ENCODE measurements at regions not wholly inside any gene's neighbourhood (a gene's known extent, or its start where the extent isn't known, plus 50 kb on each side); places are given as distances from the start of the nearest gene placed in this dataset.
A peak's percentile ranks its signal among the peaks of the same experiment; 100 is the strongest.
"Not testable (repeated sequence)": the region's sequence is repeated elsewhere in the genome, so short reads cannot be mapped to it uniquely, and the experiment has no call there.

DNA sequence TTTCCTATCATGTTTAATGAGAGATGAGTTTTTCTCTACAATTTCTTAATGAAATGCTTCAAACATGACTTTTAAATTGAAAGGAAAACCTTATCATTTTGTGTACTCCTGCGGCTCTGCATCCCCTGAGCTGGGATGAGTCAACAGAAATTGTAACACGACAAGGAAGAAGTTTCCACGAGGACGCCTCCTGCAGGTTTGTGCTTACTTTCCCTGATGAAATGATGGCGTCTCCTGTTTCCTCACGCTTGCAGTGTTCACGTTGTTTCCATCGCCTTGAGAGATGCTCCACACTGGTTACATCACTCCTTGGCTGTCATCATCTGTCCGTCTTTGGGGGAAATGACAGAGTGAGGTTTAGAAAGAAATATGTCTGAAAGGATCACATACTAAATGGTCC is 233.7 kb upstream of the ZFP64 start:
- DNase-seq = no peak

DNA sequence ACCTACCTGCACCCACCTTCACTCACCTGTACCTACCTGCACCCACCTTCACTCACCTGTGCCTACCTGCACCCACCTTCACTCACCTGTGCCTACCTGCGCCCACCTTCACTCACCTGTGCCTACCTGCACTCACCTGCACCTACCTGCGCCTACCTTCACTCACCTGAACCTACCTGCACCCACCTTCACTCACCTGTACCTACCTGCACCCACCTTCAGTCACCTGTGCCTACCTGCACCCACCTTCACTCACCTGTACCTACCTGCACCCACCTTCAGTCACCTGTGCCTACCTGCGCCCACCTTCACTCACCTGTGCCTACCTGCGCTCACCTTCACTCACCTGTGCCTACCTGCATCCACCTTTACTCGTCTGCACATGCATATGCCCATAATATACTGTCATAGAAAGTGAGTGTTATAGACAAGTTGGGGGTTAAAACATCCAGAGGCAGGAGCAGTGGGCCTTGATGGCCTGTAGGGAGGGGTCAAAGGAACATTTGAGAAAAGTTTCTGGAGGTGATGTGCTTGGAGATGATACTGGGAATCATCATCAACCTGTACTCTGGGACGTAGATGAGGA is 232.9 kb upstream of the ZFP64 start:
- not testable (repeated sequence) for DNase-seq

GRCh38 chr20:52423536-52424140 is 232.1 kb upstream of the ZFP64 start:
- not testable (repeated sequence) for DNase-seq

DNA sequence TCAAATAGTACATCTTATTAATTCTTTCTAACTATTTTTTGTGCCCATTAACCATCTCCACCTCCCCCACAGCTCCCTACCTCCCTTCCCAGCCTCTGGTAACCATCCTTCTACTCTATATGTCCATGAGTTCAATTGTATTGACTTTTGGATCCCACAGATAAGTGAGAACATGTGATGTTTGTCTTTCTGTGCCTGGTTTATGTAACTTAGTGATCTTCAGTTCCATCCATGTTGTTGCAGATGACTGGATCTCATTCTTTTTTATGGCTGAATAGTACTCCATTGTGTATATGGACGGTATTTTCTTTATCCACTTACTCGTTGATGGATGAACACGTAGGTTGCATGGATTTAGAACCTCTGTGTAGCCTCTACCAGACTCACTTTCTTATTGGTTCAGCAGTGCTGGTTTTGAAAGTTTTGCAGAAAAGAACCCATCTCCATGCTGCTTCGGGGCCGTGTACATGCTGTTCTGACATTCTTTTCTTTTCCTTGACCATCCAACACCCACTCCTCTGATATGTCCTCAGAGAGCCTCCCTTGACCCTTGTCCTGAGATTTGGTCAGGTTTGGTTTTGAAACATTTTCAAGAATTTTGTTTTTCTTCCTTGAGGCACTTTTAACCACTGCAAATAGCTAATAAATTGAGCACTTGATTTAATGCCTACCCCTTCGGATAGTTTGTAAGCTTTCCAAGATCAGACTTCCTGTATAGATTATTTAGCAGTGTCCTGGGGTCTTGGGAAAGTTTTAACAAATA is 231.2 kb upstream of the ZFP64 start:
- DNase-seq = no peak

GRCh38 chr20:52420805-52421204 is 229.2 kb upstream of the ZFP64 start:
- no peak for DNase-seq

GRCh38 chr20:52419205-52419604 is 227.6 kb upstream of the ZFP64 start:
- no peak for DNase-seq

GRCh38 chr20:52416953-52417352 is 225.4 kb upstream of the ZFP64 start:
- DNase-seq = no peak

DNA sequence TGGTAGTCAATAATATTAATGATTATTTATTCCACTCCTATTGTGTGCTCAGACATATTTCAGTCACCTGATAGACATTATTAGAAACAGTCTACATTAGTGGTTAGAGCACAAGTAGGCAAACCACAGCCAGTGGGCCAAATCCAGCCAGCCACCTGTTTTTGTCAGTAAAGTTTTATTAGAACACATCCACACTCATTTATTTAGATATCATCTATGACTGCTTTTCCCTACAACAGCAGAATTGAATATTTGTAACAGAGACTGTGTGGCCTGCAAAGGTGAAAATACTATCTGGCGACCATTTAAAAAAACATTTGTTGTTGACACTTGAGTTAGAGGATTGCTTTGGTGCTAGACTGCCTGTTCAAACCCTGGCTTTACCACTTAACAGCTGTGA is 220.0 kb upstream of the ZFP64 start:
- no peak for DNase-seq

GRCh38 chr20:52410731-52411234 is 219.2 kb upstream of the ZFP64 start:
- peak; percentile 9 for DNase-seq

- peak; percentile 89 for DNase-seq
Measured at GRCh38 chr20:52410182-52410647, 218.6 kb upstream of the ZFP64 start.

DNA sequence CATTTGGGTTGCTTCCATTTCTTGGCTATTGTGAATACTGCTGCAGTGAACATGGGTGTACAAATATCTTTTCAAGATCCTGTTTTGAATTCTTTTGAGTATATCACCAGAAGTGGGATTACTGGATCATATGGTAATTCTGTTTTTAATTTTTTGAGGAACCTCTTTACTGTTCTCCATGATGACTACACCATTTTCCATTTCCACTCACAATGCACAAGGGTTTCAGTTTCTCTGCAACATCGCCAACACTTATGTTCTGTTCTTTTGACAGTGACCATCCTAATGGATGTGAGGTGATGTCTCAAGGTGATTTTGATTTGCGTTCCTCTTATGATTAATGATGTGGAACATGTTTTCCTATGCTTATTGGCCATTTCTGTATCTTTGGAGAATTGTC is 214.4 kb upstream of the ZFP64 start:
- DNase-seq = no peak

- peak; percentile 59 for DNase-seq
Measured at GRCh38 chr20:52405417-52405816, 213.8 kb upstream of the ZFP64 start.

GRCh38 chr20:52404671-52405070 is 213.1 kb upstream of the ZFP64 start:
- DNase-seq = peak; percentile 66

- no peak for DNase-seq
Measured at GRCh38 chr20:52402950-52403349, 211.4 kb upstream of the ZFP64 start.

DNA sequence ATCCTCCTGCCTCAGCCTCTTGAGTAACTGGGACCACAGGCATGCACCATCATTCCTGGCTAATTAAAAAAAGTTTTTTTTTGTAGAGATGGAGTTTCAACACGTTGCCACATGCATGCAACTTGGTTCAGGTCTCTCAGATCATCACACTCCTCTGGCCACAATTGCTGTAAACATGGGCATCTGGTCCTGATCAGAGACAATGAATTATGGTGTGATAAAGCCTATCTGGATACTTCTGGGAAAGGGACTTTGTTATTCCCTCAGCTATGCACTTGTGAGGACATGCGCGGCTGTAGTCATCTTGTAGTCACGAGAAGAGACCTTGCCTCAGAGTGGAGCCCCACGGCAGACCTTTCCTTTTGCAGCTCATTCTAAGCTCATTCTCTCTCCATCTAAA is 210.9 kb upstream of the ZFP64 start:
- no peak for DNase-seq

DNA sequence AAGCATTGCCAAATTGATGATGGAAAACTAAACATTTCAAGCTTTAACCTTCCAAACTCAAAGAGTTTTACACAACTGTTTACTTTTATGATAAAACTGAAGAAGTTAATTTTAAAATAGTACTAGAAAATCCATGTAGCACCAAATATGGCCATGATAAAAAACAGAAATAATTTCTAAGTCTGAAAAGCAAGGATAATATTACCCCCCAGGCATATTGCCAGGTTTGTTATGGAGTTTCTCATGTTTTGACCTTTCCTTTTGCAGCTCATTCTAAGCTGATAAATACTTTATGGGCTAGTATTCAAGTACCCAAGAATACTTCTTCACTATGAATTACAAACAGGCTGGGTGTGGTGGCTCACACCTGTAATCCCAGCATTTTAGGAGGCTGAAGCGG is 209.9 kb upstream of the ZFP64 start:
- DNase-seq = no peak

DNA sequence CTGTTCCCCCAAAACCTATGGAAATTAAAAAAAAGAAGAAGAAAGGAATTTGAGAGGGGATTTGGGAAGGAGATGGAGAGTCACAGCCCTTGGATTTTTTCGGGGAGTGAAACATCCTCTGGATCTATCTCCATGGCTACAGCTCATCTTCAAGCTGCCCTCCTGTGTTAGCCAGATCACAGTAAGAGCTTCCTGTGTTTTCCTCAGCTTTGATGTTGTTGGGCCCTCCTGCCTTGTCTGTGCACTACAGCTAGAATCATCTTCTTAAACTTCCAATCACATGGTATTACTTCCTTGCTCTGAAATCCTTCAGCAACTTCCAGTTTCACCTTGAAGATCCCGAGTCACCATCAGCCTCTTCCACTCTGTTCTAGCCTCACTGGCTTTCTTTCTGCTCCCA is 207.8 kb upstream of the ZFP64 start:
- DNase-seq = no peak

GRCh38 chr20:52389606-52390005 is 198.0 kb upstream of the ZFP64 start:
- no peak for DNase-seq

- DNase-seq = no peak
Measured at GRCh38 chr20:52383995-52384621, 192.5 kb upstream of the ZFP64 start.

DNA sequence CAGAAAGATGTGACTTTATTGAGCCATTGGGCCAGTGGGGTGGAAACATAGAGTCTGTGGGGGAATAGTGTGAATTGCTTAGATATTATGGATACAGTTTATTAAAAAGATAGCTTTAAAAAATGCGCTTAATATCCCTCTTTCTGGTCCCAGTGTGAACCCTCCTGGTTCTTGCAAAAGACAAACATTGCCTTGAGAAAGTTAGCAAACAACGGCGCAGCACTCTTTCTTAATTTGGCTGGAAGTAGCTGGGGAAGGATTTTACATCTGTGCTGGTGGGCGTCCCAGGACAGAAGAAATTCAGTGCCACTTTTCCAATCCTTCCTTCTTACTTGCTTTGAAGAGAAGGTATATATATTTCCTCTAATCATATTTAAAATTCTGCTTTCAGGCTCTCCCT is 191.4 kb upstream of the ZFP64 start:
- DNase-seq = no peak

DNA sequence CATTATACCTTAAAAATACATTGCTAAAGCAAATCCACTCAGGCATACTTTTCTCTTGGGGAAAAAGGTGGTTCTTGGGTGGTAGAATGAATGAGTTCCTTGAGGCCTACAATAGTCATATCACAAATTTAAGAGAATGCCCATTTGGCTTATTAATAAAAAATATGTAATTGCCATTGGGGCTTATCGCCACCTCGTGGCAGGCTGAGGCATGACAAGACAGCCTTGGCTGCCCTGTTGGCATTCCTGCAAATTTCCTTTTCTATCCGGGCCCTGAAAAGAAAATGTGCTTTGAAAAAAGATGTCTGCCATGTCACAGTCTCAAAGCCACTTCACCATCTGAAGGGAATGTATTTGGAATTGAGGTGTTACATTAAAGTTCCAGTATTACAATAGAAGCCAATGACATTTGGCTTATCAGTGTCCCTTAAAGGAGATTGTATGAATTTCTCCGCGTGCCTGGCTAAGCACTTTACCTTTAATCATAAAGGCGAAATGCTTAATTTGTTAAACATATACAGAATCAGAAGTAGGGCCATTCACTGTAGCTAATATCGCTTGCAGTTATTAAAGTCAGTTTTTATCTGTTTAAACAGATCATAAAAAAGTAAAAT is 188.3 kb upstream of the ZFP64 start:
- peak; percentile 4 for DNase-seq

GRCh38 chr20:52372169-52372568 is 180.6 kb upstream of the ZFP64 start:
- DNase-seq = no peak

GRCh38 chr20:52365688-52366087 is 174.1 kb upstream of the ZFP64 start:
- DNase-seq = no peak

Measured in central memory CD4-positive, alpha-beta T cell (primary cell).